ENCODE measurements at regions not wholly inside any gene's neighbourhood (a gene's known extent, or its start where the extent isn't known, plus 50 kb on each side); places are given as distances from the start of the nearest gene placed in this dataset.

DNA sequence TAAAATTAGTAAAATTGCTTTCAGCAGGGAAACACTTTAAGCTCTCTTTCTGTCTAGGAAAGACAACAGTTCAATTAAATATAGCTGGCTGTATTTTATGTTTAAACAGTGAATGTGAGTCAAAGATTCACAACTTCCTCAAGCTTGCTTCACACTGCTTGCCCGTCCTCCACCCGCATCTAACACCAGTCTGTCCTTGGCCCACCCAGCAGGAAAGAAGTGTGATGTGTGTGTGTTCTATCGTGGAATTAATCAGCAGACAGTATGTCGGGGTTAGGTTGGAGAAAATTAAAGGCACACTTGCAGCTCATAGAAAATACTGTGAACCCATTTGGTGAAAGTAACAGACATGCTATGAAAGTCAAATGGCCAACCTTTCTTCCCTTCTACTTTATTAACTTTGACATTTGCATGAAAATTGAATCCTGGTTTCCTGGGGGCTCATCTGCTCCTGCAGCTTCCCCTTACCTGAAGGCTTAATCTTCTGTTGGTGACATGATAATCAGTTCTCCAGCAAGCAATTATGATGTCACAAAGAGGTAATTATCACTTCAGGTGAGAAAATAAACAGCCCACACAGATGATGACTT, 182.0 kb downstream of the UXS1 start:
- Histone ChIP-seq H3K14ac (ENCODE audit: low read length) (no peak overlapping the region), H3K4me2 (ENCODE audit: low read length) (no peak overlapping the region), H3K27me3 (ENCODE audit: insufficient read depth, low read length) (no peaks in the 10 kb centered on the region), H4K12ac (ENCODE audit: low read depth, low read length) (no peak overlapping the region), H4K8ac (ENCODE audit: low read depth, low read length) (no peak overlapping the region), H3K18ac (ENCODE audit: low read length) (no peak overlapping the region), H2AK5ac (ENCODE audit: low read length) (no peak overlapping the region), H3K23ac (ENCODE audit: low read length) (no peak overlapping the region), H3K4me1 (ENCODE audit: control insufficient read depth in 1 of 2, insufficient read depth in 2 of 2, low read length in 2 of 2) (no peaks in the 10 kb centered on the region), H2BK5ac (ENCODE audit: low read depth, low read length, poor library complexity) (no peak overlapping the region), H3K27ac (ENCODE audit: low read depth, low read length) (no peak overlapping the region), H3K79me2 (ENCODE audit: control insufficient read depth, insufficient read depth, low read length, poor library complexity) (no peaks in the 10 kb centered on the region), H3K9me3 (ENCODE audit: insufficient read depth, low read depth, low read length) (peaks cover 11% of the 10 kb centered on the region), H3K4ac (ENCODE audit: low read depth, low read length) (no peak overlapping the region), H2BK120ac (ENCODE audit: insufficient read depth, low read length, poor library complexity) (no peak overlapping the region), H3K4me3 (ENCODE audit: low read depth, low read length) (no peak overlapping the region), H3K79me1 (ENCODE audit: low read length) (no peaks in the 10 kb centered on the region), H2BK12ac (ENCODE audit: low read length) (no peak overlapping the region), H2AFZ (ENCODE audit: insufficient read depth, low read length, poor library complexity) (no peak overlapping the region), H4K91ac (ENCODE audit: low read depth, low read length) (no peak overlapping the region), H3K9ac (ENCODE audit: low read length) (no peak overlapping the region), H3K36me3 (ENCODE audit: control insufficient read depth in 1 of 2, insufficient read depth in 2 of 2, low read length in 2 of 2) (no peaks in the 10 kb centered on the region)
- WGBS (ENCODE audit: extremely low coverage, insufficient coverage, insufficient read length): no CpG with 5 or more reads among the region's 4 CpGs
- DNase-seq: no peak

DNA sequence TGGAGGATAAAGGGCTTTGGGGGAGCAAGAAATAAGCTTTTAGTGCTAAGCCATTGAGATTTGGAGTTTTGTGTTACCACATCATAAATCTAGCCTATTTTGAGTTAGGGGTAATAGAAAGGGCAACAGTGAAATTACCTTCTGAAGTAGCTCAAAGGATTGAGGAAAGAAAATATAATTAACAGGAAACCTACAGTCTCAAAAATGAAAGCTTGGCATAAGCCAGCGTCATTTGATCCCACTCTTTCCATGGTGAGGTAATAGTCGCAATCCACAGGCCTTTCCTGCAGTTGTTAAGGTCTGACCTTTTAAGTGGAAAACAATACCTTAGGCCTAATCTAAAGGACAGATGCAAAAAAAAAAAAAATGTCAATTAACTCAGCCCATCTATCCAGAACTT, 182.7 kb downstream of the UXS1 start:
- no CpG with 5 or more reads among the region's 2 CpGs for WGBS (ENCODE audit: extremely low coverage, insufficient coverage, insufficient read length)
- Histone ChIP-seq H3K23ac (ENCODE audit: low read length) (no peak overlapping the region), H3K4me2 (ENCODE audit: low read length) (no peak overlapping the region)

DNA sequence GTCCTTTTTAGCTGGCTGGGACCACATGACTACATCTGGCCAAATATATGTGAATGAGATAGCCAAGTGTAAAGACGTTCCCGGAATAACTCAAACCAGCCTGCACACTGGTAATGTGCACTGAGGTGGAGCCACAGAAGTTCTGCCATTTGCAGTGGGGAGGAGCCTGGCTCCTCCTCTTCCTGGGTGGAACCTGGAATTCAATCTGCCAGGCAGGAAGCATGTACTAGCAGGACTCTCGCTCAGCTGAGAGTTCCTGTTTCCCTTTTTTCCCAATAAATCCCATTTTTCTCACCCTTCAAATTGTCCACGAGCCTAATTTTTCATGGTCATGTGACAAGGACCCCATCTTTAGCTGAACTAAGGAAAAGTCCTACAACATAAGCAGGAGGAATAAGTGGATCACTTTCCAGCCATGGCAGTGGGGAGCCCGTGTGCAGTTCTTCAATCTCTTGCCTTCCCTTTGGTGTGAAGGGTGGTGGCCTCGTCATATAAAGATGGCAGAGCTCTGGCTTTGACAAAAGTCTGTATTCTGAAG, 183.2 kb downstream of the UXS1 start:
- no peak overlapping the region for H3K4me2 ChIP-seq (ENCODE audit: low read length)
- no peak for DNase-seq
- H4K12ac ChIP-seq (ENCODE audit: low read depth, low read length): no peak overlapping the region
- H2AFZ ChIP-seq (ENCODE audit: insufficient read depth, low read length, poor library complexity): no peak overlapping the region
- H3K27me3 ChIP-seq (ENCODE audit: insufficient read depth, low read length): no peaks in the 10 kb centered on the region
- no peaks in the 10 kb centered on the region for H3K79me2 ChIP-seq (ENCODE audit: control insufficient read depth, insufficient read depth, low read length, poor library complexity)
- no peak overlapping the region for H4K8ac ChIP-seq (ENCODE audit: low read depth, low read length)
- no peak overlapping the region for H3K4me3 ChIP-seq (ENCODE audit: low read depth, low read length)
- no peak overlapping the region for H2BK12ac ChIP-seq (ENCODE audit: low read length)
- H2BK120ac ChIP-seq (ENCODE audit: insufficient read depth, low read length, poor library complexity): no peak overlapping the region
- H3K4ac ChIP-seq (ENCODE audit: low read depth, low read length): no peak overlapping the region
- no peak overlapping the region for H3K23ac ChIP-seq (ENCODE audit: low read length)
- H3K18ac ChIP-seq (ENCODE audit: low read length): no peak overlapping the region
- no CpG with 5 or more reads among the region's 6 CpGs for WGBS (ENCODE audit: extremely low coverage, insufficient coverage, insufficient read length)
- no peak overlapping the region for H3K27ac ChIP-seq (ENCODE audit: low read depth, low read length)
- H2AK5ac ChIP-seq (ENCODE audit: low read length): no peak overlapping the region
- no peak overlapping the region for H3K9ac ChIP-seq (ENCODE audit: low read length)
- H3K9me3 ChIP-seq (ENCODE audit: insufficient read depth, low read depth, low read length): peaks cover 11% of the 10 kb centered on the region
- H3K36me3 ChIP-seq (ENCODE audit: control insufficient read depth in 1 of 2, insufficient read depth in 2 of 2, low read length in 2 of 2): no peaks in the 10 kb centered on the region
- no peak overlapping the region for H4K91ac ChIP-seq (ENCODE audit: low read depth, low read length)
- H2BK5ac ChIP-seq (ENCODE audit: low read depth, low read length, poor library complexity): no peak overlapping the region
- H3K79me1 ChIP-seq (ENCODE audit: low read length): no peaks in the 10 kb centered on the region
- H3K14ac ChIP-seq (ENCODE audit: low read length): no peak overlapping the region
- H3K4me1 ChIP-seq (ENCODE audit: control insufficient read depth in 1 of 2, insufficient read depth in 2 of 2, low read length in 2 of 2): no peaks in the 10 kb centered on the region

More for the DNA sequence above, 182.7 kb downstream of the UXS1 start:
- Histone ChIP-seq H3K18ac (ENCODE audit: low read length) (no peak overlapping the region), H3K14ac (ENCODE audit: low read length) (no peak overlapping the region), H4K91ac (ENCODE audit: low read depth, low read length) (no peak overlapping the region), H4K12ac (ENCODE audit: low read depth, low read length) (no peak overlapping the region), H2BK5ac (ENCODE audit: low read depth, low read length, poor library complexity) (no peak overlapping the region), H2AK5ac (ENCODE audit: low read length) (no peak overlapping the region), H4K8ac (ENCODE audit: low read depth, low read length) (no peak overlapping the region), H3K4me1 (ENCODE audit: control insufficient read depth in 1 of 2, insufficient read depth in 2 of 2, low read length in 2 of 2) (no peaks in the 10 kb centered on the region), H2AFZ (ENCODE audit: insufficient read depth, low read length, poor library complexity) (no peak overlapping the region), H3K4ac (ENCODE audit: low read depth, low read length) (no peak overlapping the region), H3K79me1 (ENCODE audit: low read length) (no peaks in the 10 kb centered on the region), H2BK12ac (ENCODE audit: low read length) (no peak overlapping the region), H3K36me3 (ENCODE audit: control insufficient read depth in 1 of 2, insufficient read depth in 2 of 2, low read length in 2 of 2) (no peaks in the 10 kb centered on the region), H3K4me3 (ENCODE audit: low read depth, low read length) (no peak overlapping the region), H3K79me2 (ENCODE audit: control insufficient read depth, insufficient read depth, low read length, poor library complexity) (no peaks in the 10 kb centered on the region), H3K27me3 (ENCODE audit: insufficient read depth, low read length) (no peaks in the 10 kb centered on the region), H3K27ac (ENCODE audit: low read depth, low read length) (no peak overlapping the region), H3K9me3 (ENCODE audit: insufficient read depth, low read depth, low read length) (peaks cover 11% of the 10 kb centered on the region), H3K9ac (ENCODE audit: low read length) (no peak overlapping the region), H2BK120ac (ENCODE audit: insufficient read depth, low read length, poor library complexity) (no peak overlapping the region)
- no peak for DNase-seq

DNA sequence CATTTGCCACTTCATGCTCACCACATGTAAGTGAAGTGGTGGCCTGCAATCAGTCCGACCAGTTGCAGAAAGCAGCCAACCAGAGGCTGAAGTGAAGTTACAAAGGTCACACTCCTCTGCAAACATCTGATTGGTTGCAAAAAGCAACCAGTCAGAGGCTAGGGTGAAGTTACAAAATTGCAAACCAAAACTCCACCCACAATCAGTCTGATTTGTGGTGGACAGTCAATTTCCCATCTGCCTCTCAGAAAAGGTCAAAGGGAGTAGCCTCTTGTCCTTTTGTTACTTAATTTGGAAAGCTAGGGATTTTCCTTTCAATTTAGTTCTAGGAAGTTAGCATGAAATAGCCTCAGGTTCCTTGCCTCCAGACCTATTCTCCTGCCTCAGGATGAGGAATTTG, 185.0 kb downstream of the UXS1 start:
- H3K79me1 ChIP-seq (ENCODE audit: low read length): no peaks in the 10 kb centered on the region
- no peak overlapping the region for H3K18ac ChIP-seq (ENCODE audit: low read length)
- peaks cover 11% of the 10 kb centered on the region for H3K9me3 ChIP-seq (ENCODE audit: insufficient read depth, low read depth, low read length)
- H3K79me2 ChIP-seq (ENCODE audit: control insufficient read depth, insufficient read depth, low read length, poor library complexity): no peaks in the 10 kb centered on the region
- no peak overlapping the region for H3K4me2 ChIP-seq (ENCODE audit: low read length)
- H3K27ac ChIP-seq (ENCODE audit: low read depth, low read length): no peak overlapping the region
- H3K4ac ChIP-seq (ENCODE audit: low read depth, low read length): no peak overlapping the region
- H2AFZ ChIP-seq (ENCODE audit: insufficient read depth, low read length, poor library complexity): no peak overlapping the region
- no peak for DNase-seq
- H3K9ac ChIP-seq (ENCODE audit: low read length): no peak overlapping the region
- H3K14ac ChIP-seq (ENCODE audit: low read length): no peak overlapping the region
- no peaks in the 10 kb centered on the region for H3K36me3 ChIP-seq (ENCODE audit: control insufficient read depth in 1 of 2, insufficient read depth in 2 of 2, low read length in 2 of 2)
- no peak overlapping the region for H4K12ac ChIP-seq (ENCODE audit: low read depth, low read length)
- H2BK5ac ChIP-seq (ENCODE audit: low read depth, low read length, poor library complexity): no peak overlapping the region
- no peak overlapping the region for H2BK12ac ChIP-seq (ENCODE audit: low read length)
- H3K4me3 ChIP-seq (ENCODE audit: low read depth, low read length): no peak overlapping the region
- no peaks in the 10 kb centered on the region for H3K4me1 ChIP-seq (ENCODE audit: control insufficient read depth in 1 of 2, insufficient read depth in 2 of 2, low read length in 2 of 2)
- no peak overlapping the region for H4K91ac ChIP-seq (ENCODE audit: low read depth, low read length)
- no peak overlapping the region for H4K8ac ChIP-seq (ENCODE audit: low read depth, low read length)
- H3K27me3 ChIP-seq (ENCODE audit: insufficient read depth, low read length): no peaks in the 10 kb centered on the region
- no CpG with 5 or more reads among the region's 1 CpG for whole genome bisulfite sequencing (ENCODE audit: extremely low coverage, insufficient coverage, insufficient read length)
- no peak overlapping the region for H2AK5ac ChIP-seq (ENCODE audit: low read length)
- no peak overlapping the region for H2BK120ac ChIP-seq (ENCODE audit: insufficient read depth, low read length, poor library complexity)
- H3K23ac ChIP-seq (ENCODE audit: low read length): no peak overlapping the region
